Hypothalamus (tissue), 51 donors: ENCODE measurements at regions not wholly inside any gene's neighbourhood (a gene's known extent, or its start where the extent isn't known, plus 50 kb on each side); places are given as distances from the start of the nearest gene placed in this dataset.

Experiments
- DNase-seq, 51 donors: peaks; one replicate each; lab custom pipeline; 2025; lab: John Stamatoyannopoulos, UW

DNA sequence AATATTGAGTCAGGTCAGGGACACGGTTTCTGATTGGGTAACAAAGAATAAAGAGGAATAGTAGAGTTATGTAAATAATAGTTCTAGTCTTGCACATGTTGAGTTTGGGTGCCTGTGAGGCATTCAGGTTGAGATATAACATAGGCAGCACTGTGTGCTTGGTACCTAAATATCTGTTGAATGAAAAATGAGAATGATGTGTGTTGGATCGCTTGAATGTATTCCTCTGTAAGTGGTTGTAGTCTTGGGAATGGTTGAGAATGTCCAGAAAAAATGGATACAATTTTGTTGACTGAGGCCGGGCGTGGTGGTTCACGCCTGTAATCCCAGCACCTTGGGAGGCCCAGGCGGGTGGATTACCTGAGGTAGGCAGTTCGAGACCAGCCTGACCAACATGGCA lies 116.3 kb upstream of the HNRNPU start:
- DNase-seq: no peak

DNA sequence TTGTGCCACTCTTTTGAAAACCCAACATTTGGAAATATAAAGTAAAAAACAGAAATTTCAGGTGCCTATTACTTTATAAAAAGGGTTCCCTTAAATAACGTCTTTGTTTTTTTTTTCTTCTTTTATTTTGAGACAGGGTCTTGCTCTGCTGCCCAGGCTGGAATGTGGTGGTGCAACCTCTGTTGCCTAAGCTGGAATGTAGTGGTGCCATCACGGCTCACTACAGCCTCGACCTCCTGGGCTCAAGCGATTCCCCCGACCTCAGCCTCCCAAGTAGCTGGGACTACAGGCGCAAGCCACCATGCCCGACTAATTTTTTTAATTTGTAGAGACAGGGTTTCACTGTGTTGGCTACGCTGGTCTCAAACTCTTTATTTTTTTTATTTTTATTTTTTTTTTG lies 110.2 kb upstream of the HNRNPU start:
- no peak for DNase-seq

DNA sequence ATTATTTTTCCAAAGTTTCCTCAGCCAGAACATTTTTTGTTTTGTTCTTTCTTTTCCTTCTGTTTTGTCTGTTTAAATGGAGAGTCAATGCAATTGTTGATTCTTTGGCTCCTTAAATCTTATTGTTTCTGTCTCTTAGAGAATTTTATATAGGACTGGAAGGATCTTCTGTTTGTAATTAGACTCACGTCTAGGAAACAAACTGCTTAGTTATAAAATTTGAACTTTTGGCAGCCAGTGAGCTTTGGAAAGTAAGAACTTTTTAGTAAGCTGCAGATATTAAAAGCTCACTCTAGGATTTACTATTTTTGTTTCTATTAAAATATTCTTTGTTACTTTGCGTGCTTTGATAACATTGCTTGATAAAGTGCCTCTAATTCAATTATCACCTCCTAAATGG lies 109.8 kb upstream of the HNRNPU start:
- DNase-seq: no peak

DNA sequence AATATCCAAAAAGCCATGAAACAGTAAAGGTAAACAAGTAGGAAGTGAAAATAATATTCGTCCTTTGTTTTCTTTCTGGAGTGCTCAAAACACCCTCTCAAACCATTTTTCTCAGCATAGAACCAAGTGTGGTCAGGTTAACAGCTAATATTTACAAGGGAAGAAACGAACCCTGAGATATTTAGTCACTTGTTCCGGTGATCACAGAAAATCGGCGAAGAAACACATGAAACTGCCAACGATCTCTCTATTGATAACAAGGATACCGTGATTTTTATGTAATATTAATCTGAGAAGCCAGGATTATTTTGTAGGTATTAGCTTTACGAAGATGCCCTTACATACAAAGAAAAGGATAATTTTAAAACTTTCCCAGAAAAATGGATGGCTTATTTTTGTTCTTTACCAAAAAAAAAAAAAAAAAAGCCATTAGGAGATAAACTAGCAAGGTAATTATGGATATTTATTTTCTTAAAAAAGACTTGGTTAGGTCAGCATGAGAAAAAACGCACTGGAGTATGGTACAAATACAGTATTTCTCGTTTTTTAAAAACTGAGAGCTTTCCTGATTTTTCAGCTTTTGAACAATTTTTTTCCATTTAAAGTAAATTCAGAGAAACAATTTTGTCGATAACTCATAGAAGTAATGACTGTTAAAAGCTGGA lies 107.3 kb upstream of the HNRNPU start:
- DNase-seq: peak in 1 of 51 donors; percentile 87

DNA sequence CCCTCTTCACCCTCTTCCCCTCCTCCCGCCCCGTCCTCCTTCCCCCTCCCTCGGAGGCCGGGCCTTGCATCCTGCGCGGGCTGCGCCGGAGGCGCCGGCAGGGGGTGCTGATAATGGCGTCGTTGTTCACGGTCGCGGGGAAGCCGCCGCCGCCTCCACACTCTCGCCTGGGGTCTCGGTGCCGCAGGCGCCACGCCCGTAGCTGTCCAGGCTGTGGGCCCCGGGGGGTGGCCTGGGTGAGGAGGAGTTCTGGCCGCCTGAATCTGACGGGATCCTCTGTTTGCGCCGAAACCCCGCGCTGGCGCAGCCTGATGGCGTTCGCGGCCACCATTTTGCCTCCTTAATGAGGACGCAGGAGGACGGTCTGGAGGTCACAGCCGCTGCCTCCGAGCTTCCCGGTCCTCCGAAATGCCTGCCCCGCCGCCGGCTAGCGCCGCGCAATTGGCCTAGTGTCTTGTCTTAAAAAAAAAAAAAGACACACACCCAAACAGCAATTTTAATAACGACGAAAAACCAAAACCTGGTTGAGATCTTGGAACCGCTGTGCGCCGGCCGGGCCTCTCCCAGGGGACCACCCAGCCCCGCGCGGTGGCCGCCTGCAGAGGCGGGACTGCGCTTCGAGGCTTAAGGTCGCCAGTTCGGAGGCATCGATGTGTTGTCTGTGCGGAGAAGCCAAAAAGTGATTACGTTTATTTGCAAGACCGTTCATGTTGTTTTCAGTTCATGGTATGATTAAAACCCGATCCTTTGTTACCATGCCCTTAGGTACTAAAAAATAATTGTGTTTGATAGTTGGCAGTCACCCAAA lies 106.6 kb upstream of the HNRNPU start:
- DNase-seq: peak in 50 of 51 donors; percentile 79 to 100 (median 94)

DNA sequence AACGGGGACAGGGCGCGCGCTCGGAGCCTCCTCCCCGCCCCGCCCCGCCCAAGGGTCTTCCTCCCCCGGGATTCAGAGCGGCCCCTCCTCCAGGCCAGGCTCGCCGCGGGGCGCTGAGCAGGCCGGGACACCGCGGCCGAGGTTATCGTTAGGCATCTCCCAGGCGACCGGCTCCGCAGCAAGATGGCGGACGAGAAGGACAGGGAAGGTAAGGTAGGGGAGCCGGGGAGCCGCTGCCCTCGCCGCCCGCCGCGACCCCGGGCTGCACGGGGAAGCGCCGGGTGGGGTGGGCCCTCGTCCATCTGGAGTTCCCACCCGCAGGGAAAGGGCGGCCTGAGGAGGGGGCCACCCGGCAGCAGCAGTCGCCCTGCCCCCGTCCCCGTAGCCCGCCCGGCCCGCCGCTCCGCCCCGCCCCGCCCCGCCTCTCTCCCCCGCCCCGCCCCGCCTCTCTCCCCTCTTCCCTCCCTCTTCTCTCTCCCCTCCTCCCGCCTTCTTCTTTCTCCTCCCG lies 105.9 kb upstream of the HNRNPU start:
- DNase-seq: peak in 22 of 51 donors; percentile 40 to 98 (median 91)

DNA sequence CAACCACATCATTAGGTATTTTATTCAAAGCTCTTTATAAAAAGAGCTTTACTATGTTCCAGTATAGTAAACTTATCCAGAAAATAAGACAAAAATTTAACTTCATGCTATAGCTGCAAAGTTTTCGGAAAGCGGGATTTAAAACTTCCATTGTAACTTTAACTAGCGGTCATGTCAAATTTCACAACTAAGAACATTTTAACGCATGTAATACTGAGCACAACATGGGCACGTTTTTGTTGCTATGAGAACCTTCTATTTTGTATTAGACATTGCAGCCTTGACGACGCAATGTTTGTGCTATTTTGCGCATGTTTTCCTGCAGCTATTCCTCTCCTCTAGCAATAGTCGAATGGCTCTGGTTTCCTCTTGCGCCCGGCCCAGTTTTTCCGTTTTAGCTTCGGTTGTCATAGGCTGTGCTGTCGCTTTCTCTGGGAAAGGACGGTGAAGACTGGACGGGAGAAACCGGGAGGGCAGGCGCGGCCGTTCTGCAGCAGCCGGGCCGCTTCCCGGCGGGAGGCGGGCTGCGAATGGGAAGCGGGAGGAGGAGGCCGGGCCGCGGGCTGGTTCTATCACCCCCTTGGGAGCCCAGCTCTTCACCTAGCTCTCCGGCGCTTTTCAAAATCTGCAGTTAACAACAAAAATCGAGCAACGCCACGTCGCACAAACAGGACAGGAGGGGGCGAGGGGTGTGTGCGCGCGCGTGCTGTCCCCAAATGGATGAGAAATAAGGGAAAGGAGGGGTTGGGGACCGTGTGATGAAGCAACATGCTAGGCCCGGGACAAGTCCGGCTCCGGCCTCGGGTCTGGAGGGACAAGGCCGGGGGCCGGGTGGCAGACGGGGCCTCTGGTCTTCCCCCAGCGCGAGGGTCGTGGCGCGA lies 105.3 kb upstream of the HNRNPU start:
- peak in 49 of 51 donors; percentile 40 to 97 (median 79) for DNase-seq

DNA sequence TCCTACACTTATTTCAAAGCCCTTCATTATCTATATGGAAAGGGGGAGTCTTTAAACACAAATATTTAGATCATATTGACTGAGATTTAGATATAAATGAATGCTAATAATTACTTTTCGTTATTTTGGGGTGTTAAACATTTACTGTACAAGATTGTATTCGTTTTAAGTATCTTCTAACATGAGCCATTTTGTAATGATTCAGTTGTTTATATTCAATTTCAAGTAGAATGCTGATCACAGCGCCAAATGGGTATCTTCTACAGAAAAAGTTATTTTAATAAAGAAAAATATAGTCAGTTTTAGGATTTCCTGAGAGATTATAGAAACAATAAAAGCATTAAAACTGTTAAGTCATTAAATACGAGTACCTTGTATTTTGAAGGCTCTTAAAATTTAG lies 104.5 kb upstream of the HNRNPU start:
- no peak for DNase-seq

DNA sequence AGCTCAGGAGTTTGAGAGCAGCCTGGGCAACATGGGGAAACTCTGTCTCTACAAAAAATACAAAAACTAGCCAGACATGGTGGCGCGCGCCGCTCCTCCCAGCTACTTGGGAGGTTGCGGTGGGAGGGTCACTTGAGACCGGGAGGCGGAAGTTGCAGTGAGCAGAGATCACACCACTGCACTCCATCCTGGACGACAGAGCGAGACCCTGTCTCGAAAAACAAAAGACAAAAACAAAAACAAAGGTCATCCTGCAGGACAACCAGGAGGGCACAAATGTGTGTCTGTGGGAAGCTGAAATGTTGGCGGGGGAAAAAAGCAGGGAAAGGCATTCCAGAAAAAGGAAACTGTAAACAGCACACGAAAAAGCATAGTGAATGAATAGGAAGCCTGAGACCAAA lies 104.1 kb upstream of the HNRNPU start:
- DNase-seq: peak in 2 of 51 donors; percentile 3 to 8

DNA sequence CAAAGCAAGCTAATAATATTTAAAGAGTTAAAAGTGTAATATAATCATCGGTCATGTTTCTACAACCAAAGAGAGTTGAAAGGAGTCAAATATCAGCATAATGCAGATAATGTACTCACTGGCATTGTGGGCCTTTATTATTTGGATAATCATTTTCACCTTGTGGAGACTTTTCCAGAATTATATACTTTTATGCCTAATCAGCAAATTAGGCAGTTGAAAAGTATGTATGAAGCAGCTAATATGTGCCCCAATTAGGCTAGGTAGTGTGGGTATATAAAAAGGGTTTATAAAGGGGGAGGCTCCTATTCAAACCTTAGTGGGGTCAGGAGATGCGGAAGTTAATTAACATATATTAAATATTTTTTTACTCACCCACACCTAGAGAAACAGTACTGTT lies 102.8 kb upstream of the HNRNPU start:
- no peak for DNase-seq

DNA sequence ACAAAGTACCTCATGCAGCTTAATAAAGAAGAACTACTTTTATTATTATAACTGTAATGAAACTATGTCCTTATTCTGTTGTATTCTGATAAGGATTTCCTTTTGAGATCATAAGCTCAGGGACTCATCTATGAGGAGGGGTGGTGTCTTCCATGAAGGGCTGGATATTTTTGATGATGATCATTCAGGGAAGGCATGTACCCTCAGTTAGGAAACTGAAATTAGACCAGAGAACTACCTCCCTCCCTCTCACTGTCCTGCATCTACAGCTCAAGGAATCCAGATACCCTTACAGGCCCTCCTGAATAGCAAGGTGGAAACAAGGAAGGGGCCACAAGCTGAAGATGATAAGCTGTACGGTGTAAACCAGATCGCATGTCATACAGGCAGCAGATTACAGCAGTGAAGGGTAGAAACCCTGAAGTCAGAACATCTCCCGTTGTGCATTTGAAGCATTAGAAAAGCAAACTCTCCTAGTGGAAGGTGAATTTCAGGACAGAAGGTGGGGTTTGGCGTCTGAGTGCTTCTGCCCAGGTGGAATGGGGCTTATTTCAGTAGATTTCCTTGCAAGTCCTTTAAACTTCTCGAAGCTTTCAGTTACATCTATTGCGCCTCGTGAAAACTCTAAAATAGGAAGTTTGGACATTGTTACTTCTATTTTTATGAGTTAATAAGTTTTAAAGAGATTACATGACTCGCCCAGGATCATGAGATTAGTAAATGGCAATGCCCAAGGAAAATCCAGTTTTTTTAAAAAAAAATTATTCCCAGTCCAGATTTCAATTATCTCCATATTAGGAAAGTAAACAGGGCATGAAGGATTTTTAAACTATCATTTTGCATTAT lies 101.1 kb upstream of the HNRNPU start:
- DNase-seq: no peak

DNA sequence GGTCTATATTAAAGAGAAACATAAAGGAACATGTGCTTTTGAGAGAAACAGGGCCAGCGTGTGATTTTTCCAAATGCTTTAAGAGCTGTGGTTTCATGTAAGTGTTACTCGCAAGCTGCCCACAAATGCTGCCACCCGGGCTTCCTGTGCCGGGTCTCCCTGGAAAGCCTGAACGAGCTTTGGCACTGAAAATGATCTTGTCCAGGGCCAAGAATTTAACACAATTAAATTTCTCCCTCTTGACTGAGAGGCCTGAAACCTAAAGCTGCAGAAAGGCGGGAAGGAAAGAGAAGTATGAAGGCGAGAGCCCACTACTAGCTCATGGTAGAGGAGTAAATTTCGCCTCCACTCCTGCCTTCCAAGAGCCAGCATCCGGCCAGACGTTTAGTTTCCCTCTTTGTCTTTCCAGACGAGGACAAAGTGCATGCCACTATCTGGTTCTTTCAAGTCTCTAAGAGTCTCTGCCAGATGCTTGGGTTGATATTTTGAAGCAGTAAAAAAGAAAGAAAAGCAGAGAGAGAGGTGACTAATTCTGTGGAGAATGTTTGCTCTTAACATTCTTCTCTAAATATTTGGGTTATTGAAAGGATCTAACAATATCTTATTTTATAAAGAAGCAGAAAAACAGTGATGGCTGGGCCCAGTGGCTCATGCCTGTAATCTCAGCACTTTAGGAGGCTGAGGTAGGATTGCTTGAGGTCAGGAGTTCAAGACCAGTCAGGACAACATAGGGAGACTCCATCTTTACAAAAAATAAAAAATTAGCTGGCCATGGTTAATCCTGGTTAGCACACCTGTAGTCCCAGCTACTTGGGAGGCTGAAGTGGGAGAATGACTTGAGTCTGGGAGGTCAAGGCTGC lies 100.0 kb upstream of the HNRNPU start:
- peak in 11 of 51 donors; percentile 3 to 37 (median 9) for DNase-seq

DNA sequence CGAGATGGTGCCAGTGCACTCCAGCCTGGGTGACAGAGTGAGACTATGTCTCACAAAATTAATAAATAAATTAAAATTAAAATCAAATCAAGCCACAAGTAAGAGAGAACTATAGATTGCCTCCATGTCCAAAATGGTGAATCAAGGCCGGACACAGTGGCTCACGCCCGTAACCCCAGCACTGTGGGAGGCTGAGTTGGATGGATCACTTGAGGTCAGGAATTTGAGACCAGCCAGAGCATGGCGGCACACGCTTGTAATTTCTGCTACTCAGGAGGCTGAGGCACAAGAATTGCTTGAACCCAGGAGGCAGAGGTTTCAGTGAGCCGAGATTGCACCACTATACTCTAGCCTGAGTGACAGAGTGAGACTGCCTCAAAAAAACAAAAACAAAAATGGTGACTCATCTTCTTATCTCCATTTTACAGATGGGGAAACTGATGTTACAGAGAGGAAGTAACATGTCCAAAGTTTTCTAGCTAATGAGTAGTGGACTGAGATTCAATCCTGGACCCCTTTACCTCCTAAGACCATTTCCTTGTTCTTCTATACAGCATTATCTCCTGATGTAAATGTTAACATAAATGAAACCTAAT lies 99.0 kb upstream of the HNRNPU start:
- DNase-seq: no peak

DNA sequence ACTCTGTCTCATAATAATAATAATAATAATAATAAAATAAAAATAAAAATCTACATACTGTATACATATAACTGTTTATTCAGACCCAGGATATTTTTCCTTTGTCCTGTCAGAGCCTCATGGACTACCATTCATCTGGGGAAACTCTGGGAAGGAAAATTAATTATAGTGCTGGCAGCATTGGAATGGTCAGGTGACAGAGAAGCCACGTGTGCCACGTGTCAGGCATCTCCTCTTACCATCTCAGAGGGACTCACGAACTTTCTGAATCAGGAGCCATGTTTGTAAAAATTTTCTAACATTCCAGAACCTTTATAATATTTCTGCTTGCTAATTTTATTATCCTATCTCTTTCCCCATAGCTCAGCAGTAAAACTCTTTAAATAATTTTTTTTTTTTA lies 97.8 kb upstream of the HNRNPU start:
- no peak for DNase-seq

DNA sequence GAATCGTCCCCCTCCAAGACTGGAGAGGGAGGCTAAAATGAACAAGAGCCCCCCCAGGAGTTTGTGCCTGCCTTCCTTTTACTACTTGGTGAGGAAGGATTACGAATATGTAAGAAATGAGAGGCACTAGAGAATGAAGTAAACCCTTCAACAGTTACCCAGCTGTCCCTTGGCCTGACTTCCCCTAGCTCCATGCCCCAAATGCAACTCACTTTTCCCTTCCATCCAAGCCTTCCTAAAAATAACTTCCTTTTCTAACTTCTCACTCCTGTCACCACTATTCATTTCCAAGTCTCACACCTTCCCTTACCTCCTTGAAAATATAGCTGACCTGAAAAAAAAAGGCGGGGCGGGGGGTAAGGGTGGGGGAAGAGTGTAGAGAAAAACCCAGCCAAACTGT lies 96.6 kb upstream of the HNRNPU start:
- no peak for DNase-seq

DNA sequence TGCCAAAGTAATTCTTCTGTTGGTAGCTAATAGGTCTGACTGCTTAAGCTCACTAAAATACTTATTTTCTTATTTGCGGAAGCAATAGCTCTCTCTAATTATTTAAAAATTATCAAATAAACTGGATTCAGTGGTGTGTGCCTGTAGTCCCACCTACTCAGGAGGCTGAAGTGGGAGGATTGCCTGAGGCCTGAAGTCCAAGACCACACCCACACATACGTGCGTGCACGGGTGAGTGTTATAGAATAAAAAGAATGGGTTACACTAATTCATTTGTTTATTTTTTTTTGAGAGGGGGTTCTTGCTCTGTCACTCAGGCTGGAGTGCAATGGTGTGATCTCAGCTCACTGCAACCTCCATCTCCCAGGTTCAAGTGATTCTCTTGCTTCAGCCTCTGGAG lies 94.2 kb upstream of the HNRNPU start:
- no peak for DNase-seq

DNA sequence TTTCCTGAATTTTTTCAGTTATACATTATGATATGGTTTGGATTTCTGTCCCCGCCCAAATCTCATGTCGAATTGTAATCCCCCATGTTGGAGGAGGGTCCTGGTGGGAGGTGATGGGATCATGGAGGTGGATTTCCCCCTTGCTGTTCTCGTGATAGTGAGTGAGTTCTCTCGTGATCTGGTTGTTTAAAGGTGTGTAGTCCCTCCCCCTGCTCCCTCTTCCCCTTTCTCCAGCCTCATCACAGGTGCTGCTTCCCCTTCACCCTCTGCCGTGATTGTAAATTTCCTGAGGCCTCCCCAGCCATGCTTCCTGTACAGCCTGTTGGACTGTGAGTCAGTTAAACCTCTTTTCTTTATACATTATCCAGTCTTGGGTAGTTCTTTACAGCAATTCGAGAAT lies 93.2 kb upstream of the HNRNPU start:
- DNase-seq: no peak

DNA sequence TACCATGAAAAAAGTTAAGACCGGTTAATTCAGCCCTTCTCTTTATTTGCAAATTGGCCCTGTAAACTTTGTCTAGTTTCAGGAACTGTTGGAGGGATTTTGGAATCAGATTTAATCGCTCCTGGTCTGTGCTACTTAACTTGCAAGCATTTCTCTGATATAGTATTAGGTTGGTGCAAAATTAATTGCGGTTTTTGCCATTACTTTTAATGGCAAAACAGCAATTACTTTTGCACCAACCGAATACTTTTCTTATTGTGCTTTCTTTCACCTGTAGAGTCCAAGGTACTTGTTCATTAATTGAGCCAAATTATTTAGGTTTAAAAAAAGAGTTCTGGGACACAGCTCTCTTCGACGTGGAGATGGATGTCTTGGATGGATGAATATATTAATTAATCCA lies 92.8 kb upstream of the HNRNPU start:
- no peak for DNase-seq

DNA sequence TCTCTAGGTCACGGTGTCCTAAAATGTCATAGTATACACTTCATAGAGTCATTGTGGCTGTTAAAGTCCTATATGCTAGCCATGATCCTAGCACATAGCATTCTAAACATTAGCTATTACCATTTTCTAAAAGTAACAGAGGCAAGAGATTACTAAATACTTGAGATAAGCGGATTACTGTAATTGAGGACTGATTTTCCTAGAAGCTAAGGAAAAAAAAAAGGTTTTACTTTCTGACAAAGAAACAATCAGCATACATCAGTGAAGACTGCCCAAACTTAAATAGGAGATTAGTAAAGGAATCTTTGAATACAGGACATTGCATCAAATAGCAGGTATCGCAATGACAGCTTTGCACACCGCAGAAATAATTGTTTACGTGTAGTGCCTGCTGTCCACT lies 91.3 kb upstream of the HNRNPU start:
- no peak for DNase-seq
